OCI-LY7 (cell line): ENCODE measurements at regions not wholly inside any gene's neighbourhood (a gene's known extent, or its start where the extent isn't known, plus 50 kb on each side); places are given as distances from the start of the nearest gene placed in this dataset.

ENCODE experiments used
- BruUV-seq: library from RNA; stranded (reverse); fragments of 400-500 nt; replicated peaks from 2 replicates; lab custom pipeline; 2021; lab: Mats Ljungman, UMichigan
- CTCF ChIA-PET: fragments of 300-600 bp; sonication (Branson Sonifier 250); formaldehyde crosslinking; loops from one replicate; lab custom pipeline; 2022; ENCODE audit warnings: antibody characterized with exemption; ENCODE audit not compliant: unreplicated experiment; lab: Charles Lee
- POLR2A ChIA-PET: fragments of 300-600 bp; sonication (Branson Sonifier 250); formaldehyde crosslinking; loops from one replicate; lab custom pipeline; 2022; ENCODE audit warnings: antibody characterized with exemption; lab: Charles Lee
- DNase-seq: peaks from one replicate; pipeline ENCODE4 v3.0.0-alpha.2; 2015; ENCODE audit warnings: low spot score
- H2AFZ ChIP-seq: fragments of 200-600 bp; sonication (generic), shearing (Covaris generic); 2 replicates; pipeline ENCODE4 v1.6.1; 2014; ENCODE audit warnings: mild to moderate bottlenecking, antibody characterized with exemption, low read length, moderate library complexity
- H3K27ac ChIP-seq: fragments of 200-600 bp; sonication (generic); 2 replicates; pipeline ENCODE4 v1.5.1; 2014; ENCODE audit warnings: mixed run types, low read depth, mild to moderate bottlenecking, moderate library complexity, low read length, inconsistent platforms; ENCODE audit not compliant: poor library complexity, severe bottlenecking
- H3K36me3 ChIP-seq: fragments of 200-600 bp; sonication (generic); 2 replicates; pipeline ENCODE4 v1.6.1; 2014; ENCODE audit warnings: mild to moderate bottlenecking, antibody characterized with exemption, low read length, moderate library complexity, mixed read lengths; ENCODE audit not compliant: insufficient read depth
- H3K4me1 ChIP-seq: fragments of 200-600 bp; sonication (generic); 2 replicates; pipeline ENCODE4 v1.5.1; 2014; ENCODE audit warnings: mild to moderate bottlenecking, low read length; ENCODE audit not compliant: insufficient read depth, poor library complexity, severe bottlenecking
- H3K4me2 ChIP-seq: fragments of 200-600 bp; sonication (generic); 2 replicates; pipeline ENCODE4 v1.6.1; 2014; ENCODE audit warnings: mild to moderate bottlenecking, low read length
- H3K4me3 ChIP-seq: fragments of 200-600 bp; sonication (generic); 2 replicates; pipeline ENCODE4 v1.5.1; 2014; ENCODE audit warnings: mild to moderate bottlenecking, low read depth, low read length; ENCODE audit not compliant: poor library complexity, severe bottlenecking
- H3K79me2 ChIP-seq: fragments of 200-600 bp; sonication (generic); 2 replicates; pipeline ENCODE4 v1.6.1; 2016; ENCODE audit warnings: low read depth, mild to moderate bottlenecking, low read length, moderate library complexity, mixed read lengths; ENCODE audit not compliant: insufficient read depth
- H3K9me2 ChIP-seq: fragments of 200-600 bp; sonication (generic); 2 replicates; pipeline ENCODE4 v1.6.1; 2016; ENCODE audit warnings: mild to moderate bottlenecking, low read length, mixed read lengths; ENCODE audit not compliant: insufficient read depth
- H3K9me3 ChIP-seq: fragments of 200-600 bp; sonication (generic); 2 replicates; pipeline ENCODE4 v1.6.1; 2014; ENCODE audit warnings: mild to moderate bottlenecking, mixed run types, low read length, mixed read lengths
- H4K20me1 ChIP-seq: fragments of 200-600 bp; sonication (generic); 2 replicates; pipeline ENCODE4 v1.6.1; 2014; ENCODE audit warnings: mild to moderate bottlenecking, antibody characterized with exemption, low read length, moderate library complexity, mixed read lengths; ENCODE audit not compliant: insufficient read depth
- EZH2phosphoT487 ChIP-seq: fragments of 200-600 bp; sonication (generic); IDR thresholded peaks from 2 replicates; pipeline ENCODE4 v1.6.1; 2018; ENCODE audit warnings: low read depth, borderline replicate concordance, mild to moderate bottlenecking, mixed run types, antibody characterized with exemption, low read length, moderate library complexity, mixed read lengths
- intact Hi-C: fragments of 100-400 bp; cut with micrococcal nuclease; formaldehyde crosslinking; loops from one replicate; pipeline ENCODE4 v1.10.0; 2022; ENCODE audit not compliant: unreplicated experiment
- TF ChIP-seq, protein P1 (sequence below): fragments of 200-600 bp; sonication (generic); conservative IDR thresholded peaks from 2 replicates; pipeline ENCODE4 v1.5.1; 2014; ENCODE audit warnings: mild to moderate bottlenecking, antibody characterized with exemption, low read length, moderate library complexity, mixed read lengths

DNA sequence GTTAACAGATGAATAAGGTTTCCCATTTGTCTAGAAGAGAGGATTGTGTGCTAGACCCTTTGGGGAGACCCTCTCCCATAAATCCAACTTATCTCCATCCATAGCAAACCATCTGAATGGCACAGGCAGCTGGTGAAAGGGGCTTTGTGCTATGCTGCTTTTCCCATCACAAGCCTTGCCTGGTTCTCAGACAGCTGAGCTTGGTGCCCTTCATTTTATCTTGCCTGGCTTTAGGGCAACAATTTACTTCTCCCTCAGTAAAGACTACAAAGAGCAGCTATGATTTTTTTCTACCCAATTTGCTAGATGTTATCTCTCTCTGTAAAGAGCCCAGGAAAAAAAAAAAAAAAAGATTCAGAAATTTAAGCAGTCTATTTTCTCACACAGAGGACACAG, 117.0 kb upstream of the COL21A1 start:
- BruUV-seq, result no TSS peak
- CTCF ChIA-PET, result no interaction called here

DNA sequence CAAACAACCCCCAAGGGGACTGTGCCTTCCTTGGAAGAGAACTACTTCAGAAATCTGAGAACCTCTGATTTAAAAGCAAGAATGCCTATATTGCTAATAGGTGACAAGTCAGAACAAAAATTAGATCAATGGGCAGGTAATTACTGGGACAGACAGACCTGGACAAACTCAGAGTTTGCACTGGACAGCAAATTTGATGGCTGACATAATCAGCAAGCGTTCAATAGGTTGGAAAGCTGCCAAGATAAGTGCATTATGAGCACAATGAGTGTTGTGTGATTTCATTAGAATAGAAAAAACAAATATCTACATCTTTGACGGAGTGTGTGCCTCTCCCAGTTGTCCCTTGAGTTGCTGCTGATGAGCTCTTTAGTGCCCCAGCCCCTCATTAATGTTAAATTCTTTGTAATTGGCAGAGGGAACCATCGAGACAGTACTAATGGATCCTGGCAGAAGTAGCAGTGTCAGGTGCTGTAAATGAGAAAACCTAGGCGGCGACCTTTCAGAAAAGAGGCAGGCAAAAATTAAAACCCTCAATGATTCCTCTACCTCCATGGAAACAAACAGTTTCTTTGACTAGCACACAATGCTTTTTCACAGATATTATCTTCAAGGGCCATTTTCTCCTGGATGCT, 116.5 kb upstream of the COL21A1 start:
- H4K20me1 ChIP-seq, result no peaks in the 10 kb centered on the region
- CTCF ChIA-PET, result no interaction called here

More for the DNA sequence above, 117.0 kb upstream of the COL21A1 start:
- no peaks in the 10 kb centered on the region for H3K9me2 ChIP-seq
- H3K36me3 ChIP-seq, result no peaks in the 10 kb centered on the region
- POLR2A ChIA-PET, result interaction anchor here (1.2 kb wide), 2 partner anchors 184 to 226 kb away, joined by 3 read pairs; no protein-coding TSS in a partner anchor
- H3K4me2 ChIP-seq, result no peak overlapping the region
- H3K4me1 ChIP-seq, result no peaks in the 10 kb centered on the region
- no peak for DNase-seq
- H3K4me3 ChIP-seq, result no peak overlapping the region
- no peak overlapping the region for H2AFZ ChIP-seq
- no peaks in the 10 kb centered on the region for H4K20me1 ChIP-seq
- no peak overlapping the region for H3K27ac ChIP-seq
- TF ChIP-seq, protein P1, sequence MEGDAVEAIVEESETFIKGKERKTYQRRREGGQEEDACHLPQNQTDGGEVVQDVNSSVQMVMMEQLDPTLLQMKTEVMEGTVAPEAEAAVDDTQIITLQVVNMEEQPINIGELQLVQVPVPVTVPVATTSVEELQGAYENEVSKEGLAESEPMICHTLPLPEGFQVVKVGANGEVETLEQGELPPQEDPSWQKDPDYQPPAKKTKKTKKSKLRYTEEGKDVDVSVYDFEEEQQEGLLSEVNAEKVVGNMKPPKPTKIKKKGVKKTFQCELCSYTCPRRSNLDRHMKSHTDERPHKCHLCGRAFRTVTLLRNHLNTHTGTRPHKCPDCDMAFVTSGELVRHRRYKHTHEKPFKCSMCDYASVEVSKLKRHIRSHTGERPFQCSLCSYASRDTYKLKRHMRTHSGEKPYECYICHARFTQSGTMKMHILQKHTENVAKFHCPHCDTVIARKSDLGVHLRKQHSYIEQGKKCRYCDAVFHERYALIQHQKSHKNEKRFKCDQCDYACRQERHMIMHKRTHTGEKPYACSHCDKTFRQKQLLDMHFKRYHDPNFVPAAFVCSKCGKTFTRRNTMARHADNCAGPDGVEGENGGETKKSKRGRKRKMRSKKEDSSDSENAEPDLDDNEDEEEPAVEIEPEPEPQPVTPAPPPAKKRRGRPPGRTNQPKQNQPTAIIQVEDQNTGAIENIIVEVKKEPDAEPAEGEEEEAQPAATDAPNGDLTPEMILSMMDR, result no peak
- TF ChIP-seq EZH2phosphoT487, result no peak
- intact Hi-C loops, result no loop called here
- no peaks in the 10 kb centered on the region for H3K79me2 ChIP-seq
- no peaks in the 10 kb centered on the region for H3K9me3 ChIP-seq

More for the DNA sequence above, 116.5 kb upstream of the COL21A1 start:
- no peak for DNase-seq
- H3K4me3 ChIP-seq, result no peak overlapping the region
- H3K36me3 ChIP-seq, result no peaks in the 10 kb centered on the region
- H3K4me1 ChIP-seq, result no peaks in the 10 kb centered on the region
- no peak overlapping the region for H3K27ac ChIP-seq
- no peak overlapping the region for H3K4me2 ChIP-seq
- no peak overlapping the region for H2AFZ ChIP-seq
- no peak for TF ChIP-seq EZH2phosphoT487
- TF ChIP-seq, protein P1, result no peak
- H3K9me2 ChIP-seq, result no peaks in the 10 kb centered on the region
- intact Hi-C loops, result no loop called here
- no peaks in the 10 kb centered on the region for H3K9me3 ChIP-seq
- POLR2A ChIA-PET, result interaction anchor here (0.6 to 1.2 kb wide), 3 partner anchors 41 to 227 kb away, joined by 3 to 4 read pairs (median 3); no protein-coding TSS in a partner anchor
- H3K79me2 ChIP-seq, result no peaks in the 10 kb centered on the region
- no TSS peak for BruUV-seq
